ENCODE measurements at regions not wholly inside any gene's neighbourhood (a gene's known extent, or its start where the extent isn't known, plus 50 kb on each side); places are given as distances from the start of the nearest gene placed in this dataset.
A peak's percentile ranks its signal among the peaks of the same experiment; 100 is the strongest.
"Not testable (repeated sequence)": the region's sequence is repeated elsewhere in the genome, so short reads cannot be mapped to it uniquely, and the experiment has no call there.

- DNase-seq = no peak
Observed at GRCh38 chr9:129561594-129562281, 59.2 kb downstream of the C9orf50 start.

- DNase-seq = no peak
Observed at GRCh38 chr9:129560881-129561306, 60.0 kb downstream of the C9orf50 start.

- DNase-seq = no peak
Observed at GRCh38 chr9:129559506-129559881, 61.4 kb downstream of the C9orf50 start.

GRCh38 chr9:129558551-129559505 lies 62.1 kb downstream of the C9orf50 start:
- no peak for DNase-seq

GRCh38 chr9:129558063-129558550 lies 62.8 kb downstream of the C9orf50 start:
- no peak for DNase-seq

- DNase-seq = no peak
Observed at GRCh38 chr9:129557192-129558036, 63.5 kb downstream of the C9orf50 start.

GRCh38 chr9:129556491-129557191 lies 64.3 kb downstream of the C9orf50 start:
- no peak for DNase-seq

- DNase-seq = no peak
Observed at GRCh38 chr9:129555512-129556215, 65.2 kb downstream of the C9orf50 start.

- no peak for DNase-seq
Observed at GRCh38 chr9:129554649-129555048, 66.3 kb downstream of the C9orf50 start.

- DNase-seq = no peak
Observed at GRCh38 chr9:129553277-129553676, 67.6 kb downstream of the C9orf50 start.

- no peak for DNase-seq
Observed at GRCh38 chr9:129552064-129552463, 68.8 kb downstream of the C9orf50 start.

GRCh38 chr9:129551393-129551973 lies 69.4 kb downstream of the C9orf50 start:
- no peak for DNase-seq

GRCh38 chr9:129550977-129551376 lies 69.9 kb downstream of the C9orf50 start:
- not testable (repeated sequence) for DNase-seq

- peak; percentile 24 for DNase-seq
Observed at GRCh38 chr9:129550199-129550839, 70.6 kb downstream of the C9orf50 start.

- no peak for DNase-seq
Observed at GRCh38 chr9:129549684-129550083, 71.2 kb downstream of the C9orf50 start.

GRCh38 chr9:129549139-129549538 lies 71.8 kb downstream of the C9orf50 start:
- no peak for DNase-seq

GRCh38 chr9:129548571-129549135 lies 72.2 kb downstream of the C9orf50 start:
- no peak for DNase-seq

GRCh38 chr9:129547869-129548570 lies 72.9 kb downstream of the C9orf50 start:
- no peak for DNase-seq

GRCh38 chr9:129547063-129547462 lies 73.8 kb downstream of the C9orf50 start:
- no peak for DNase-seq

- DNase-seq = not testable (repeated sequence)
Observed at GRCh38 chr9:129545876-129546275, 75.0 kb downstream of the C9orf50 start.

Measured in activated gamma-delta T cell treated with Interleukin-2 at 50 U/mL for 16 hours (primary cell).